Kidney epithelial cell (primary cell): ENCODE measurements at regions not wholly inside any gene's neighbourhood (a gene's known extent, or its start where the extent isn't known, plus 50 kb on each side); places are given as distances from the start of the nearest gene placed in this dataset.
"Not testable (repeated sequence)": the region's sequence is repeated elsewhere in the genome, so short reads cannot be mapped to it uniquely, and the experiment has no call there.

Experiments used
- DNase-seq: peaks from one replicate; pipeline ENCODE4 v3.0.0-alpha.2; 2010; ENCODE audit warnings: low read depth
- H3K27me3 ChIP-seq: 2 replicates; pipeline ENCODE4 v1.6.0; 2011; ENCODE audit warnings: low read length; ENCODE audit not compliant: control insufficient read depth, insufficient read depth
- H3K36me3 ChIP-seq: 2 replicates; pipeline ENCODE4 v1.5.1; 2011; ENCODE audit warnings: low read length; ENCODE audit not compliant: control insufficient read depth, insufficient read depth
- H3K4me3 ChIP-seq: 2 replicates; pipeline ENCODE4 v1.5.1; 2011; ENCODE audit warnings: low read depth, mild to moderate bottlenecking, control low read depth, low read length
- CTCF ChIP-seq: IDR thresholded peaks from 2 replicates; pipeline ENCODE4 v1.5.1; 2011; ENCODE audit warnings: mild to moderate bottlenecking, moderate library complexity, low read length, control low read depth, inconsistent platforms; ENCODE audit not compliant: insufficient read depth, poor library complexity, severe bottlenecking

GRCh38 chr1:47593598-47594285 is 155.9 kb downstream of the FOXD2 start:
- Histone ChIP-seq H3K4me3 (no peak overlapping the region), H3K36me3 (no peaks in the 10 kb centered on the region), H3K27me3 (peaks cover 48% of the 10 kb centered on the region)
- TF ChIP-seq CTCF = no peak
- no peak for DNase-seq

GRCh38 chr1:47594627-47595026 is 156.8 kb downstream of the FOXD2 start:
- Histone ChIP-seq H3K4me3 (no peak overlapping the region), H3K27me3 (peaks cover 42% of the 10 kb centered on the region), H3K36me3 (no peaks in the 10 kb centered on the region)
- TF ChIP-seq CTCF = no peak
- DNase-seq = no peak

- Histone ChIP-seq H3K4me3 (no peak overlapping the region), H3K36me3 (no peaks in the 10 kb centered on the region), H3K27me3 (peaks cover 32% of the 10 kb centered on the region)
- DNase-seq = no peak
- TF ChIP-seq CTCF = no peak
Measured at GRCh38 chr1:47596328-47596727, 158.5 kb downstream of the FOXD2 start.

GRCh38 chr1:47598357-47598756 is 160.5 kb downstream of the FOXD2 start:
- Histone ChIP-seq H3K4me3 (no peak overlapping the region), H3K36me3 (no peaks in the 10 kb centered on the region), H3K27me3 (peaks cover 12% of the 10 kb centered on the region)
- no peak for DNase-seq
- no peak for TF ChIP-seq CTCF

- Histone ChIP-seq H3K4me3 (no peak overlapping the region), H3K36me3 (no peaks in the 10 kb centered on the region), H3K27me3 (peaks cover 2% of the 10 kb centered on the region)
- no peak for TF ChIP-seq CTCF
- no peak for DNase-seq
Measured at GRCh38 chr1:47599777-47600176, 161.9 kb downstream of the FOXD2 start.

GRCh38 chr1:47602491-47602890 is 164.6 kb downstream of the FOXD2 start:
- H3K4me3 ChIP-seq, H3K27me3 ChIP-seq, DNase-seq, H3K36me3 ChIP-seq: not testable (repeated sequence)

GRCh38 chr1:47604869-47605268 is 167.0 kb downstream of the FOXD2 start:
- H3K4me3 ChIP-seq, DNase-seq, H3K27me3 ChIP-seq, H3K36me3 ChIP-seq: not testable (repeated sequence)
